ENCODE measurements at regions not wholly inside any gene's neighbourhood (a gene's known extent, or its start where the extent isn't known, plus 50 kb on each side); places are given as distances from the start of the nearest gene placed in this dataset.

- TF ChIP-seq CTCF (IDR thresholded peaks at IDR 0.05; ENCODE audit: low read depth, low read length) = no peak
- DNase-seq (ENCODE audit: low read depth in 2 of 2) = peak in 1 of 2 donors; percentile 29
- no peak overlapping the region for H3K4me3 ChIP-seq (replicated peaks in 1 of 2; ENCODE audit: low read depth in 2 of 2, low read length in 2 of 2)
Measured at GRCh38 chr18:40094441-40094840, 1860.6 kb upstream of the PIK3C3 start.

- H3K4me3 ChIP-seq (replicated peaks in 1 of 2; ENCODE audit: low read depth in 2 of 2, low read length in 2 of 2) = peak overlapping the region; percentile 24 to 34
- no peak for TF ChIP-seq CTCF (IDR thresholded peaks at IDR 0.05; ENCODE audit: low read depth, low read length)
- DNase-seq (ENCODE audit: low read depth in 2 of 2) = peak; percentile 4
Measured at GRCh38 chr18:40088130-40088529, 1866.9 kb upstream of the PIK3C3 start.

GRCh38 chr18:40079786-40080185 lies 1875.2 kb upstream of the PIK3C3 start:
- no peak for DNase-seq (ENCODE audit: low read depth in 2 of 2)
- H3K4me3 ChIP-seq (replicated peaks in 1 of 2; ENCODE audit: low read depth in 2 of 2, low read length in 2 of 2) = no peak overlapping the region
- no peak for TF ChIP-seq CTCF (IDR thresholded peaks at IDR 0.05; ENCODE audit: low read depth, low read length)

- no peak for DNase-seq (ENCODE audit: low read depth in 2 of 2)
- no peak overlapping the region for H3K4me3 ChIP-seq (replicated peaks in 1 of 2; ENCODE audit: low read depth in 2 of 2, low read length in 2 of 2)
- TF ChIP-seq CTCF (IDR thresholded peaks at IDR 0.05; ENCODE audit: low read depth, low read length) = no peak
Measured at GRCh38 chr18:40075616-40076015, 1879.4 kb upstream of the PIK3C3 start.

GRCh38 chr18:40072761-40073160 lies 1882.3 kb upstream of the PIK3C3 start:
- TF ChIP-seq CTCF (IDR thresholded peaks at IDR 0.05; ENCODE audit: low read depth, low read length) = no peak

GRCh38 chr18:40066368-40066767 lies 1888.7 kb upstream of the PIK3C3 start:
- TF ChIP-seq CTCF (IDR thresholded peaks at IDR 0.05; ENCODE audit: low read depth, low read length) = no peak
- peak in 1 of 2 donors; percentile 22 for DNase-seq (ENCODE audit: low read depth in 2 of 2)
- no peak overlapping the region for H3K4me3 ChIP-seq (replicated peaks in 1 of 2; ENCODE audit: low read depth in 2 of 2, low read length in 2 of 2)

More at GRCh38 chr18:40072761-40073160, 1882.3 kb upstream of the PIK3C3 start:
- no peak overlapping the region for H3K4me3 ChIP-seq (replicated peaks in 1 of 2; ENCODE audit: low read depth in 2 of 2, low read length in 2 of 2)
- no peak for DNase-seq (ENCODE audit: low read depth in 2 of 2)

- TF ChIP-seq CTCF (IDR thresholded peaks at IDR 0.05; ENCODE audit: low read depth, low read length) = no peak
- no peak for DNase-seq (ENCODE audit: low read depth in 2 of 2)
- H3K4me3 ChIP-seq (replicated peaks in 1 of 2; ENCODE audit: low read depth in 2 of 2, low read length in 2 of 2) = no peak overlapping the region
Measured at GRCh38 chr18:40063488-40063887, 1891.5 kb upstream of the PIK3C3 start.
